PC-9 (cell line): ENCODE measurements at regions not wholly inside any gene's neighbourhood (a gene's known extent, or its start where the extent isn't known, plus 50 kb on each side); places are given as distances from the start of the nearest gene placed in this dataset.

Experiments
- BruUV-seq: library from RNA; stranded (reverse); fragments of 400-500 nt; replicated peaks from 2 replicates; lab custom pipeline; 2021; lab: Mats Ljungman, UMichigan
- CTCF ChIA-PET: fragments of 300-600 bp; sonication (Branson Sonifier 250); formaldehyde crosslinking; loops from one replicate; lab custom pipeline; 2022; ENCODE audit warnings: antibody characterized with exemption; lab: Charles Lee
- POLR2A ChIA-PET: fragments of 300-600 bp; sonication (Branson Sonifier 250); formaldehyde crosslinking; loops from one replicate; lab custom pipeline; 2022; ENCODE audit warnings: antibody characterized with exemption; ENCODE audit not compliant: unreplicated experiment; lab: Charles Lee
- DNase-seq, 2 experiments: peaks; one replicate each; pipeline versions ENCODE4 v3.0.0 to v3.0.0-alpha.2; 2015 to 2022; ENCODE audit warnings: mixed read lengths in 1 of 2
- H2AFZ ChIP-seq: fragments of 200-600 bp; sonication (generic); 2 replicates; pipeline ENCODE4 v1.8.1; 2017; ENCODE audit warnings: antibody characterized with exemption
- H3F3A ChIP-seq: fragments of 200-600 bp; sonication (generic); 2 replicates; pipeline ENCODE4 v1.8.1; 2017; ENCODE audit warnings: antibody characterized with exemption, mild to moderate bottlenecking, low read depth; ENCODE audit not compliant: insufficient read depth
- H3K27ac ChIP-seq: fragments of 200-600 bp; sonication (generic); 2 replicates; pipeline ENCODE4 v1.6.1; 2016; ENCODE audit warnings: mixed run types
- H3K27me3 ChIP-seq: fragments of 200-600 bp; sonication (generic); 2 replicates; pipeline ENCODE4 v1.6.1; 2016; ENCODE audit warnings: low read depth, mixed run types; ENCODE audit not compliant: insufficient read depth
- H3K36me3 ChIP-seq: fragments of 200-600 bp; sonication (generic); 2 replicates; pipeline ENCODE4 v1.6.1; 2016; ENCODE audit warnings: low read depth, mixed run types
- H3K4me1 ChIP-seq: fragments of 200-600 bp; sonication (generic); replicated peaks from 2 replicates; pipeline ENCODE4 v1.6.1; 2016; ENCODE audit warnings: mixed run types; ENCODE audit not compliant: insufficient read depth
- H3K4me2 ChIP-seq: fragments of 200-600 bp; sonication (generic); 2 replicates; pipeline ENCODE4 v1.6.1; 2017; ENCODE audit warnings: mixed run types
- H3K4me3 ChIP-seq: fragments of 200-600 bp; sonication (generic); 2 replicates; pipeline ENCODE4 v1.6.1; 2016; ENCODE audit warnings: mixed run types
- H3K79me2 ChIP-seq: fragments of 200-600 bp; sonication (generic); 2 replicates; pipeline ENCODE4 v1.6.1; 2017; ENCODE audit warnings: low read depth, mixed run types
- H3K9me2 ChIP-seq: fragments of 200-600 bp; sonication (generic); 2 replicates; pipeline ENCODE4 v1.8.1; 2017; ENCODE audit warnings: mild to moderate bottlenecking; ENCODE audit not compliant: insufficient read depth
- H3K9me3 ChIP-seq: fragments of 200-600 bp; sonication (generic); 2 replicates; pipeline ENCODE4 v1.8.1; 2016; ENCODE audit warnings: low read depth; ENCODE audit not compliant: insufficient read depth
- H4K20me1 ChIP-seq: fragments of 200-600 bp; sonication (generic); 2 replicates; pipeline ENCODE4 v1.8.1; 2017; ENCODE audit not compliant: insufficient read depth
- CTCF ChIP-seq: fragments of 200-600 bp; sonication (generic); conservative IDR thresholded peaks from 2 replicates; pipeline ENCODE4 v1.6.1; 2017; ENCODE audit warnings: mixed run types, antibody characterized with exemption, mild to moderate bottlenecking, moderate library complexity
- EZH2 ChIP-seq: fragments of 200-600 bp; sonication (generic); IDR thresholded peaks from 2 replicates; pipeline ENCODE4 v1.8.0; 2017; ENCODE audit warnings: antibody characterized with exemption, low read depth
- intact Hi-C: fragments of 100-400 bp; cut with micrococcal nuclease; formaldehyde crosslinking; loops from one replicate; pipeline ENCODE4 v1.10.0; 2022; ENCODE audit not compliant: unreplicated experiment

GRCh38 chr20:7775072-7775471 is 165.2 kb downstream of the HAO1 start:
- no peaks in the 10 kb centered on the region for H3K36me3 ChIP-seq
- ChIA-PET POLR2A (no interaction called here), CTCF (no interaction called here)
- H3K4me1 ChIP-seq: no peaks in the 10 kb centered on the region
- no peak overlapping the region for H3K4me3 ChIP-seq
- H3K79me2 ChIP-seq: no peaks in the 10 kb centered on the region
- H3F3A ChIP-seq: no peaks in the 10 kb centered on the region
- H3K9me2 ChIP-seq: no peaks in the 10 kb centered on the region
- H3K27ac ChIP-seq: no peak overlapping the region
- H3K9me3 ChIP-seq: no peaks in the 10 kb centered on the region
- no peak overlapping the region for H2AFZ ChIP-seq
- intact Hi-C loops: no loop called here
- no TSS peak for BruUV-seq
- DNase-seq: no peak
- H4K20me1 ChIP-seq: no peaks in the 10 kb centered on the region
- no peaks in the 10 kb centered on the region for H3K27me3 ChIP-seq
- H3K4me2 ChIP-seq: no peak overlapping the region
- no peak for TF ChIP-seq CTCF

GRCh38 chr20:7776148-7776547 is 164.1 kb downstream of the HAO1 start:
- H3K9me2 ChIP-seq: no peaks in the 10 kb centered on the region
- no peaks in the 10 kb centered on the region for H3K27me3 ChIP-seq
- no peak overlapping the region for H3K4me2 ChIP-seq
- no peak for DNase-seq
- no peaks in the 10 kb centered on the region for H4K20me1 ChIP-seq
- no peak overlapping the region for H2AFZ ChIP-seq
- ChIA-PET CTCF (no interaction called here), POLR2A (no interaction called here)
- H3F3A ChIP-seq: no peaks in the 10 kb centered on the region
- BruUV-seq: no TSS peak
- H3K4me3 ChIP-seq: no peak overlapping the region
- H3K79me2 ChIP-seq: no peaks in the 10 kb centered on the region
- intact Hi-C loops: no loop called here
- no peaks in the 10 kb centered on the region for H3K4me1 ChIP-seq
- H3K27ac ChIP-seq: no peak overlapping the region
- H3K36me3 ChIP-seq: no peaks in the 10 kb centered on the region
- no peaks in the 10 kb centered on the region for H3K9me3 ChIP-seq
- no peak for TF ChIP-seq EZH2
- TF ChIP-seq CTCF: no peak

GRCh38 chr20:7790189-7790588 is 150.1 kb downstream of the HAO1 start:
- Histone ChIP-seq H2AFZ (no peak overlapping the region), H3K27me3 (no peaks in the 10 kb centered on the region), H3K27ac (no peak overlapping the region), H3K9me3 (no peaks in the 10 kb centered on the region), H3K4me2 (no peak overlapping the region), H3K4me1 (no peaks in the 10 kb centered on the region), H3F3A (no peaks in the 10 kb centered on the region), H3K4me3 (no peak overlapping the region), H4K20me1 (no peaks in the 10 kb centered on the region), H3K9me2 (no peaks in the 10 kb centered on the region), H3K79me2 (no peaks in the 10 kb centered on the region), H3K36me3 (no peaks in the 10 kb centered on the region)
- DNase-seq: no peak
- TF ChIP-seq CTCF: no peak
- TF ChIP-seq EZH2: no peak
- no TSS peak for BruUV-seq
- POLR2A ChIA-PET: no interaction called here
- CTCF ChIA-PET: no interaction called here
- intact Hi-C loops: no loop called here
